ENCODE measurements at regions not wholly inside any gene's neighbourhood (a gene's known extent, or its start where the extent isn't known, plus 50 kb on each side); places are given as distances from the start of the nearest gene placed in this dataset.

GRCh38 chr2:147098940-147099339 is 745.9 kb upstream of the ACVR2A start:
- no peak for DNase-seq

GRCh38 chr2:147097747-147098146 is 747.1 kb upstream of the ACVR2A start:
- DNase-seq, result no peak

GRCh38 chr2:147096671-147097070 is 748.2 kb upstream of the ACVR2A start:
- no peak for DNase-seq

- no peak for DNase-seq
These were observed 749.5 kb upstream of the ACVR2A start for GRCh38 chr2:147095376-147095775.

- no peak for DNase-seq
These were observed 750.8 kb upstream of the ACVR2A start for GRCh38 chr2:147094077-147094476.

- no peak for DNase-seq
These were observed 752.6 kb upstream of the ACVR2A start for GRCh38 chr2:147092266-147092665.

GRCh38 chr2:147091448-147091847 is 753.4 kb upstream of the ACVR2A start:
- DNase-seq, result no peak

- DNase-seq, result no peak
These were observed 756.0 kb upstream of the ACVR2A start for GRCh38 chr2:147088871-147089270.

GRCh38 chr2:147086715-147087114 is 758.1 kb upstream of the ACVR2A start:
- DNase-seq, result no peak

- no peak for DNase-seq
These were observed 761.2 kb upstream of the ACVR2A start for GRCh38 chr2:147083664-147084063.

GRCh38 chr2:147082850-147083522 is 761.8 kb upstream of the ACVR2A start:
- DNase-seq, result no peak

GRCh38 chr2:147081831-147082230 is 763.0 kb upstream of the ACVR2A start:
- DNase-seq, result no peak

GRCh38 chr2:147076634-147077033 is 768.2 kb upstream of the ACVR2A start:
- DNase-seq, result no peak

GRCh38 chr2:147068071-147068470 is 776.8 kb upstream of the ACVR2A start:
- DNase-seq, result no peak

- no peak for DNase-seq
These were observed 777.7 kb upstream of the ACVR2A start for GRCh38 chr2:147067136-147067535.

- DNase-seq, result no peak
These were observed 782.8 kb upstream of the ACVR2A start for GRCh38 chr2:147062073-147062472.

- no peak for DNase-seq
These were observed 783.6 kb upstream of the ACVR2A start for GRCh38 chr2:147061269-147061668.

GRCh38 chr2:147057892-147058490 is 786.8 kb upstream of the ACVR2A start:
- DNase-seq, result no peak

GRCh38 chr2:147051814-147052213 is 793.0 kb upstream of the ACVR2A start:
- DNase-seq, result no peak

- DNase-seq, result no peak
These were observed 793.6 kb upstream of the ACVR2A start for GRCh38 chr2:147051248-147051647.

GRCh38 chr2:147049957-147050356 is 794.9 kb upstream of the ACVR2A start:
- no peak for DNase-seq

- no peak for DNase-seq
These were observed 798.4 kb upstream of the ACVR2A start for GRCh38 chr2:147046473-147046872.

GRCh38 chr2:147045113-147045512 is 799.7 kb upstream of the ACVR2A start:
- DNase-seq, result no peak

- DNase-seq, result no peak
These were observed 803.7 kb upstream of the ACVR2A start for GRCh38 chr2:147041121-147041494.
